NCI-H524 (cell line): ENCODE measurements at regions not wholly inside any gene's neighbourhood (a gene's known extent, or its start where the extent isn't known, plus 50 kb on each side); places are given as distances from the start of the nearest gene placed in this dataset.
"Not testable (repeated sequence)": the region's sequence is repeated elsewhere in the genome, so short reads cannot be mapped to it uniquely, and the experiment has no call there.

Experiments
- DNase-seq, 2 experiments: peaks; one replicate each; lab custom pipeline; 2025; lab: John Stamatoyannopoulos, UW

DNA sequence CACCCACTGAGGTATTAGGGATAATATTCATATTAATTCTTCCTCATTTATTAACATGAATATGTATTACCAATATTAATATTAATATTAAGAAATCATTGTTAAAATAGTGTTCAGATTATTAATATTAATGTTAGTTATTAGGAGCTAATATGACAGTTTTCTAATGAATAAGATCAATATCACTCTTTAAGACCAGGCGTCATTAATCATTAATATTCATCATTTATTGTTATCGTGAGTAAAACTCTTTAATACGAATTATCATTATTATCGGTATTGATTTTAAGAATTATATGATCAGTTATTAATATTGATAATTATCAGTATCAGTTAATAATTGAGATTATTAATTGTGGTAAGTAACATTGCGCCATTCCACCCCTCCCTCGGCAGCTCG is 101.0 kb upstream of the HMX1 start:
- not testable (repeated sequence) for DNase-seq

GRCh38 chr4:8965896-8966295 is 94.3 kb upstream of the HMX1 start:
- DNase-seq: not testable (repeated sequence)

DNA sequence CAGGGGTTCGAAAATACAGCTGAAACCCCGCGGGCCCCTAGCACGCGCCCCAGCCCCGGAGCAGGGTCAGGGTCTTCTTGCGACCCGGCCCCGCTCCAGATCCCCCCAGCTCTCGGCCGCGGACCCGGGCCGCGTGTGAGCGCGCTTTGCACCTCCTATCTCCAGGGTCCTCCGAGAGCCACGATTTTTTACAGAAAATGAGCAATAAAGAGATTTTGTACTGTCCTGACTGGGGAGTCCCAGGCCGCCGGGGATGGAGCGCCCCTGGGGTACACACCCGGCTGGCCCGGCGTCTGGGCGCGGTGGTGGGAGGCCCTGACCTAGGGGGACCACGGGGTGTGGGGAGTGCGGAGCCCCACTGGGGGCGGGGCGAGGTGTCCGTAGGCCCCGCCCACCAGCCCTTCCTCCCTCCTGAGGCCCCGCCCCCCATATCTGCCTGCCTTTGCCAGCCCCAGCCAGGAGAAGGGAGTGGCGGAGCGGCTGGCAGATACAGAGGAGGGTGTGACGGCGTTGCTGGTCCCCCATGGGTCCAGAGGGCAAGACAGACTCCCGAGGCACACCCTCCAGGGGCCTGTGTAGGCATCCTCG is 92.7 kb upstream of the HMX1 start:
- not testable (repeated sequence) for DNase-seq

DNA sequence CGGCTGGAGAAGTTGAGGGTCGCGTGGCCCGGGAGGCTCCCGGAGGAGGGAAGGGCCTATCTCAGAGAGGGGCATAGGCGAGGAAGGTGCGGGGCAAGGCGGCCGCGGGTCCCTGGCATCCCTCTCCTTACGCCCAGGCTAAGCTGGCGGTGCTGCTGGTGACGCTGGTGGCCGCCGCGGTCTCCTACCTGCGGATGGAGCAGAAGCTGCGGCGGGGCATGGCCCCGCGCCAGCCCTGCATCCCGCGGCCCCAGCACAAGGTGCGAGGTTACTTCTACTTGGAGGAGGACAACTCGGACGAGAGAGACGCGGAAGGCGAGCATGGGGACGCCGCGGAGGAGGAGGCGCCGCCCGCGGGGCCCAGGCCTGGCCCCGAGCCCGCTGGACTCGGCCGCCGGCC is 91.9 kb upstream of the HMX1 start:
- DNase-seq: not testable (repeated sequence)

DNA sequence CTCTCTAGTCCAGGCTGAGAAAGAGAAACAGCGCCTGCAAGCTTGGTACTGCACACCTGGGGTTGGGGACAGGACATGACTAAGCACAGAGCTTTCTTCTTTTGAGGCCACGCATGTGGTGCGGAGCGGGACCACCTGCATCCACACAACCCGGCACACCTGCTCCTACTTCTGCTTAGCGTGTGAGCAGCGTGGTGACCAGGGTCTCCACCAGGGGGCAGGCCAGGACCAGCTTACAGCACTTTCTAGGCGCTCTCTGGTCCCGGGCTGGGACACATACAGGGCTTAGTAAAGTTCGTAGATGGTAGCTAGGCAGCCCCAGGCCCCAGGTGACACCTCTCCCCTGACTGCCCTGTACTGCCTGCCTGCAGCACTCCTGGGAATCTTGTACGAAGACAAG is 89.7 kb upstream of the HMX1 start:
- DNase-seq: peak in 1 of 2 experiments; percentile 48

- DNase-seq: not testable (repeated sequence)
Measured at GRCh38 chr4:8959471-8959870, 87.8 kb upstream of the HMX1 start.

DNA sequence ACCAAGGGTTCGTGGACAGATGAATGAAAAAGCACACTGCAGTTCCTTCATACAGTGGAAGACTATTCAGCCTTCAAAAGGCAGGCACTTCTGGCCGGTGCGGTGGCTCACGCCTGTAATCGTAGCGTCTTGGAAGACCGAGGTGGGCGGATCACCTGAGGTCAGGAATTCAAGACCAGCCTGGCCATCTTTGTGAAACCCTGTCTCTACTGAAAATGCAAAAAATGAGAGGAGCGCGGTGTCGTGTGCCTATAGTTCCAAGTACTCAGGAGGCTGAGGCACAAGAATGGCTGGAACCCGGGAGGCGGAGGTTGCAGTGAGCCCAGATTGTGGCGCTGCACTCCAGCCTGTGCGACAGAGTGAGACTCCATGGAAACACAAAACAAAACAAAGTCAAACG is 82.4 kb upstream of the HMX1 start:
- not testable (repeated sequence) for DNase-seq

DNA sequence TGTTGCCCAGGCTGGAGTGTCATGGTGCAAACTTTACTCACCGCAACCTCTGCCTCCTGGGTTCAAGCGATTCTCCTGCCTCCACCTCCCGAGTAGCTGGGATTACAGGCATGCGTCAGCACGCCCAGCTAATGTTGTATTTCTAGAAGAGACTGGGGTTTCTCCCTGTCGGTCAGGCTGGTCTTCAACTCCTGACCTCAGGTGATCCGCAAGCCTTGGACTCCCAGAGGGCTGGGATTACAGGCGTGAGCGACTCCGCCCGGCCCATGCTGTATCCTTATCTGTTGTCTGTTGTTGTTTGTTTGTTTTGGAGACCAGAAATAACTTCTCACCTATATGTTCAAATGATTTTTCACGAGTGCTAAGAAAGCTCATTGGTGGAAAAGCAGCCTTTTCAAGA is 81.2 kb upstream of the HMX1 start:
- not testable (repeated sequence) for DNase-seq

- DNase-seq: not testable (repeated sequence)
Measured at GRCh38 chr4:8952109-8952508, 80.5 kb upstream of the HMX1 start.

GRCh38 chr4:8945506-8945905 is 73.9 kb upstream of the HMX1 start:
- DNase-seq: not testable (repeated sequence)

- DNase-seq: not testable (repeated sequence)
Measured at GRCh38 chr4:8943367-8943766, 71.7 kb upstream of the HMX1 start.

GRCh38 chr4:8942088-8942487 is 70.4 kb upstream of the HMX1 start:
- DNase-seq: not testable (repeated sequence)

GRCh38 chr4:8941492-8941805 is 69.8 kb upstream of the HMX1 start:
- DNase-seq: not testable (repeated sequence)

DNA sequence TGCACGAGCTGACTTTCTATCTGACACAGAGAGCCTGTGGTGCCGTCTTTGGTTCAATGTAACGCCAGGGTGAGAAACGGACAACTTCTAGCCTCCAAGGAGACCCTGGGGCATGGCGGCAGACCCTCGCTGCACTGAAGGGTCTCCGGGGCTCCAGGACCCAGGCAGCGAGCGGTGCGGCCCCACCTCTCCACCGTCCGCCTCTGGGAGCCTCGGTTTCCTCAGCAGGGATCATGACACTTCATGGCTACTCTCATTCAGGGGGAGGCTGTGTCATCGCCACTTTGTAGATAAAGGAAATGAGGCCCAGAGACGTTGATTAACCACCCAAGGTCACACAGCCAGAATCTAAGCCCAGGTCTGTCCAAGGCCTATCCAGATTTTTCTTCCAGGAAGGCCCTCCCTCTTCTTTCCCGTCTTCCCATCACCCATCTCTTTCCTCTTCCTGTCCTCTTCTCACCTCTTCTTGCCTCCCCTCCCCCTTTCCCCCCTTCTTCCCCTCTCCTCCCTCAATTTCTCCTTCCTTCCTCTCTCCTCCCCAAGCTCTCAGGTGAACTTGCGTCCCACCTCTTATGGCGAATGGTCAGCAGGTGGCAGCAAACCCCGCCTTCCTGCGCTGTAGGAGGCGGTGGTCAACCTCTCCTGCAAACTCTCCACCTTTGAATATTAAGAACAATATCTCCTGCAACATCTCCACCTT is 69.3 kb upstream of the HMX1 start:
- DNase-seq: peak in 1 of 2 experiments; percentile 18

DNA sequence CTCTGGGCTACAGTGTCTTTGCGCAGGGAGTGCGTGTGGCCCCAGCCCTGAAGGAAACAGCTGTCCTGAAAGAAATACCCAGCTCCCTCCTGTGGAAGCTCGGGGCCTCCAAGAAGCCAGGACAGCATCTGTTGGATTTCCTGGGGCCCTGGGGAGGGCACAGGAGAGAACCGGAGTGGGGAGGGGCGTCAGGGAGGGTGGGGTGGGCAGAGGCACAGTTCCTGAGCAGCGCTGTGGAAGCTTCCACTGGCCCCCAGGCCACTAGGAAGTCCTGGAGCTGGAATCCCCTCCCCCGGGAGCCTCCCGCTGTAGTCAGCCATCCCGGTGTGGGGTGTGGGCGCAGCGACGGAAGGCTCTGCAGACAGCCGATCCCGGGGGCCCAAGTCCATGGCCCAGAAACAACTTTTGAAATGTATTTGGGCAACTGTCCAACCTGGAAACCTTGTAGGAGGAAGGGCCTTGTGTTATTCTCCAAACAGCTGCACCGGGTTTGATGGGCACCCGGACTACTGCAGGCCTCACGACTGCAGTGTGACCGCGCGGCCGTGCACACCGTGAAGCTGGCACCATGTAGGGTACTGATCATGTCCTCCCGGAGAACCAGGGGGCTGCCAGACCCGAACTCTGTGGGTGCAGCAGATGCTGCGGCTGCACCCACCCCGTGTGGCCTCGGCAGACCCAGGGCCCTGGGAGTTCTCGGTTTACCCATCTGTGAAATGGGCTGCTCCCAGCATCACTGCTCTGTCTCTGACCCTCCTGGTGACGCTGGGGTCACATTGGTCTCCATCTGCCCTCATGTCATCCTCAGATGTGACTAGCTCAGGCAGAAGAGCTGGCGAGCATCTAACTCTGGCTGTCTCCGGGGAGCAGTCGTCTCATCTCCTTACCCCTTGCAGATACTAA is 68.5 kb upstream of the HMX1 start:
- DNase-seq: no peak

DNA sequence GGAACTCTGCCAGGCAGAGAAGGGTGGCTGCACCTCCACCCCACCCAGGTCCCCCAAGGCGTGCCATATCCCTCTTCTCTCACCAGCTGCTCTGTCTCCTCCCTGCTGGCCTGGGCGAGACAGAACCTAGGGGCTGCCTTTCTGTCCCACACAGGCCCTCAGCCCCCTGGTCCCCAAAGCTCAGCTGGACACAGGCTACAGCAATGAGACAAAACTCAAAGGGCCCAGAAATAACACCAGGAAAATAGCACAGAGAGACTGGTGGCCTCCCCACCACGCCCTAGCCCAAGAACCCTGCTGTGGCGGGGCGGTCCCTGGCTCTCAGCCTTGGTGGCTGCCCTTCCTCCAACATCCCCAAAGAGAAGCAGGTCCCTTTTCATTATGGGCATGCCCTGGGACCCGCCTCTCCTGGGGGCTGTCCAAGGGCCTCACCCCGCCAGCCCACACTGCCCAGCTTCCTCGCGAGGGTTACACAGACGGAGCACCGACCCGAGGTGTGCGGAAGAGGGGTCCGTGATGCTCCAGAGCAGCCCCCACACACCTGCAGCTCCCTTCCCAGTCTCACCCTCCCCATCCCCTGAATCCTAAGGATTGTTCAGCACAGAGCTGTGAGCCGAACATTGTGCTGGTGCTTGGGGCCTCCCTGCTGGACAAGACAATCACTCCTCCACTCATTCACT is 67.7 kb upstream of the HMX1 start:
- DNase-seq: no peak

DNA sequence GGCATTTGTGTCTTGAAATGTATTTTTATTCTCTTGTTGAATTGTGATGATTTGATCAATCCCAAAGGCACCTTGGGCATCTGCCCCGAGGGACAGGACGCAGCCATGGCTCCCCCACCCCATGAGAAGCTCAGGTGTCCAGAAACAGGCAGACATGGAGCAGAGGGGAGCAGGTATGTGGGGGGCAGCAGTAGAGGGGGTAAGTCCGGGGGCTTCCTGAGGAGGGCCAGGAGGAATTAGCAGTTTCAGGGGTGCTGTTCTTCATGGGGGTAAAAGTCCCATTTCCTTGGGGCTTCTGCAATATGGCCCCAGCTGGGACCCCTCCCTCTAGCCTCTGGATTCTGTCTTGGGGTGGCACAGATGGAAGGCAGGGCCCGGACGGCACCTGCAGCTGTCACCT is 67.0 kb upstream of the HMX1 start:
- no peak for DNase-seq

DNA sequence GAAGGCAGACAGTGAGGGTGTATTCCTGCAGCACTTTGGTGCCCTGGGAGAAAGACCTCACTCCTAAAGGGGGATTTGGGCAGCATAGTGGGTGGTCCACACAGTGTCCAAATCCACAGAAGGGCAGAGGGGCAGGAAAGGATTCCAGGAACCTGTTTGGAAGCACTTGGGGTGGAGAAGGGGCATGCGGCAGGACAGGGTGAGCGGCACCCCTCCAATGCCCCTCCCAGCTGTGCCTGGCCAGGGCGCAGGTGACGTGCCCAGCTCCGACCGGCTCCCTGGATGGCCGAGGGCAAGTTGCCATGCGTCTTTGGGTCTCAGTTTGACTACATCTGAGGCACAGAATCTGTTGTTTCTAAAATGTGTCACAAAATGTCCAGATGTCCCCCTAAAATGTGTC is 66.5 kb upstream of the HMX1 start:
- DNase-seq: no peak

- DNase-seq: no peak
Measured at GRCh38 chr4:8932884-8933283, 61.2 kb upstream of the HMX1 start.

DNA sequence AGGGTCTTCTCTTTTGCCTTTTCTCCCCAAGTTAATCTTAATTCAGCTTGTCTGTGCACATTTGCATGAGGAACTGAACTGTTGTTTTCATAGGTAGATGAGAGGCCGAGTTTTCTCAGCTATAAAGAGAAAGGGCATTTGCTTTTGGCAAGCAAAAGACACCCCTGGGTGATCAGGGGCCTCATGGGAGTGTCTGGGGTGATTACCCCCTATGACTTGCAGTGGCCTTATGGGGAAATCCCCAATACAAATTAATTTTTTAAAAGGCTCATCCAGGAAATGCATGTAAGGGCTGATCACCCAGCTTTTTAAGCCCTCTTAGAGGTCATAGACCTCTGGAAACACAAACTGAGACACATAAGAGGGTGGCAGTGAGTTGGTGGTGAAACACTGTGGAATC is 56.4 kb upstream of the HMX1 start:
- DNase-seq: no peak

GRCh38 chr4:8922481-8922880 is 50.8 kb upstream of the HMX1 start:
- no peak for DNase-seq

DNA sequence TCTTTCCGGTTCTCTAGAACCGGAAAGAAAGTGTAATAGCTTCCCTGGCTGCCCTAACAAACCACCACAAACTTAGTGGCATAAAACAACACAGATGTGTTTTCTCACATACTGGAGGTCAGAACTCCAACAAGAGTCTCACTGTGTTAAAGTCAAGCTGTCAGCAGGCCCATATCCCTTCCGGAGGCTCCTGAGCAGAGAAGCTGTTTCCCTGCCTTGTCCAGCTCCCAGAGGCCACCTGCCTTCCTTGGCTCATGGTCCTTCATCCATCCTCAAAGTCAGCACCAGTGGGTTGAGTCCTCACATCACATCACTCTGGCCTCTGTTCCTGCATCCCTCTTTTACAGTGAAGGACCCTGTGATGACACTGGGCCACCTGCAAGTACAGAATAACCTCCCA is 49.8 kb upstream of the HMX1 start:
- DNase-seq: no peak
